Activated naive CD4-positive, alpha-beta T cell treated with Interleukin-2 at 50 U/mL for 16 hours (primary cell): ENCODE measurements at regions not wholly inside any gene's neighbourhood (a gene's known extent, or its start where the extent isn't known, plus 50 kb on each side); places are given as distances from the start of the nearest gene placed in this dataset.
"Not testable (repeated sequence)": the region's sequence is repeated elsewhere in the genome, so short reads cannot be mapped to it uniquely, and the experiment has no call there.

Source experiments
- DNase-seq: peaks from one replicate; pipeline ENCODE4 v3.0.0-alpha.2; 2020

GRCh38 chr5:153151558-153151957, 338.9 kb upstream of the GRIA1 start:
- DNase-seq = no peak

- DNase-seq = no peak
These were observed 337.4 kb upstream of the GRIA1 start for GRCh38 chr5:153153086-153153485.

GRCh38 chr5:153157156-153157555, 333.3 kb upstream of the GRIA1 start:
- no peak for DNase-seq

- DNase-seq = no peak
These were observed 331.9 kb upstream of the GRIA1 start for GRCh38 chr5:153158608-153159007.

GRCh38 chr5:153159616-153160015, 330.9 kb upstream of the GRIA1 start:
- DNase-seq = no peak

- DNase-seq = no peak
These were observed 322.2 kb upstream of the GRIA1 start for GRCh38 chr5:153168241-153168640.

GRCh38 chr5:153187503-153187902, 303.0 kb upstream of the GRIA1 start:
- DNase-seq = no peak

- DNase-seq = no peak
These were observed 284.1 kb upstream of the GRIA1 start for GRCh38 chr5:153206361-153206760.

- DNase-seq = no peak
These were observed 281.5 kb upstream of the GRIA1 start for GRCh38 chr5:153209016-153209415.

GRCh38 chr5:153209687-153210086, 280.8 kb upstream of the GRIA1 start:
- DNase-seq = no peak

- no peak for DNase-seq
These were observed 279.4 kb upstream of the GRIA1 start for GRCh38 chr5:153211076-153211475.

- no peak for DNase-seq
These were observed 278.0 kb upstream of the GRIA1 start for GRCh38 chr5:153212471-153212870.

GRCh38 chr5:153222936-153223335, 267.5 kb upstream of the GRIA1 start:
- no peak for DNase-seq

- DNase-seq = no peak
These were observed 267.1 kb upstream of the GRIA1 start for GRCh38 chr5:153223376-153223775.

- DNase-seq = no peak
These were observed 265.8 kb upstream of the GRIA1 start for GRCh38 chr5:153224651-153225050.

- DNase-seq = no peak
These were observed 256.5 kb upstream of the GRIA1 start for GRCh38 chr5:153233933-153234332.

GRCh38 chr5:153236319-153236718, 254.2 kb upstream of the GRIA1 start:
- DNase-seq = no peak

GRCh38 chr5:153237671-153238332, 252.7 kb upstream of the GRIA1 start:
- DNase-seq = no peak

GRCh38 chr5:153257381-153257780, 233.1 kb upstream of the GRIA1 start:
- DNase-seq = no peak

GRCh38 chr5:153258469-153258868, 232.0 kb upstream of the GRIA1 start:
- DNase-seq = no peak

GRCh38 chr5:153267506-153267905, 223.0 kb upstream of the GRIA1 start:
- DNase-seq = no peak

- DNase-seq = no peak
These were observed 214.8 kb upstream of the GRIA1 start for GRCh38 chr5:153275695-153276094.

GRCh38 chr5:153276151-153276550, 214.3 kb upstream of the GRIA1 start:
- DNase-seq = no peak

GRCh38 chr5:153296251-153296844, 194.1 kb upstream of the GRIA1 start:
- DNase-seq = not testable (repeated sequence)

GRCh38 chr5:153299891-153300290, 190.6 kb upstream of the GRIA1 start:
- no peak for DNase-seq
